ENCODE measurements at regions not wholly inside any gene's neighbourhood (a gene's known extent, or its start where the extent isn't known, plus 50 kb on each side); places are given as distances from the start of the nearest gene placed in this dataset.

DNA sequence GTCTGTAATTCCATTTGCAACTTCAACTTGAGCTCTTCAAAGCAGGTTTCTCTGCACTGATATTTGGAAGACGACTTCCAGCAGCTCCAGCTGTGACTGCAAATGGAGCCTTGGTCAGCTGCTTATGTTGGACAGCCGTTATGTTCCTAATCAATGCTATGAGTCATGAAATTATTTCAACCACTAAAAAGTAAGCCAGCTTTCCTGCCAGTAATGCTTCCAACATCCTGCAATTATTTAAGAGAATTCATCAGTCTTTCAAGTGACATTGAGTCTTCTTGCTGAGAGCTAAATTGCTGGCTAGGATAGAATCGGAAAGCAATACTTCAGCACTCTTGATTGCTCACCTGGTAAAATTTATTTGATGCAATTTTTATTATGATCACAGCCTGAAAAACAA lies 375.7 kb downstream of the MMUT start:
- DNase-seq (ENCODE audit: insufficient read length), result no peak
- FAIRE-seq, result no peak
- TF ChIP-seq TAF1 (IDR thresholded peaks at IDR 0.05; ENCODE audit: borderline replicate concordance, low read depth, low read length), result no peak
- TF ChIP-seq POLR2AphosphoS5 (IDR thresholded peaks at IDR 0.05; ENCODE audit: low read depth, low read length), result no peak
- no peak for TF ChIP-seq POLR2A (IDR thresholded peaks at IDR 0.05; ENCODE audit: low read depth, low read length)

DNA sequence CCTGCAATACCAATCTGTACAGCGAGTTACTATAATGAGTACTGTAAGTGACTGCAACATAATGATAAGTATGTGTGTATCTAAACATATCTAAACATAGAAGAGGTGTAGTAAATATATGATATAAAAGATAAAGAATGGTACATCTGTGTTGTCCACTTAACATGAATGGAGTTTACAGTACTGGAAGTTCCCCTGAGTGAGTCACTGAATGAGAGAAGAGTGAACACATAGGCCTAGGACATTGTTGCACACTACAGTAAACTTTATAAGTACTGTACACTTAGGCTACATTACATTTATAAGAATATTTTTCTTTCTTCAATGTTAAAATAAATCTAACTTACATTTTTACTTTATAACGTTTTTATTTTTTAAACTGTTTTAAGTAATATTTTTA lies 380.4 kb downstream of the MMUT start:
- no peak for DNase-seq (ENCODE audit: insufficient read length)
- no peak for FAIRE-seq
- TF ChIP-seq POLR2A (IDR thresholded peaks at IDR 0.05; ENCODE audit: low read depth, low read length) (no peak), TAF1 (IDR thresholded peaks at IDR 0.05; ENCODE audit: borderline replicate concordance, low read depth, low read length) (no peak), POLR2AphosphoS5 (IDR thresholded peaks at IDR 0.05; ENCODE audit: low read depth, low read length) (no peak)

DNA sequence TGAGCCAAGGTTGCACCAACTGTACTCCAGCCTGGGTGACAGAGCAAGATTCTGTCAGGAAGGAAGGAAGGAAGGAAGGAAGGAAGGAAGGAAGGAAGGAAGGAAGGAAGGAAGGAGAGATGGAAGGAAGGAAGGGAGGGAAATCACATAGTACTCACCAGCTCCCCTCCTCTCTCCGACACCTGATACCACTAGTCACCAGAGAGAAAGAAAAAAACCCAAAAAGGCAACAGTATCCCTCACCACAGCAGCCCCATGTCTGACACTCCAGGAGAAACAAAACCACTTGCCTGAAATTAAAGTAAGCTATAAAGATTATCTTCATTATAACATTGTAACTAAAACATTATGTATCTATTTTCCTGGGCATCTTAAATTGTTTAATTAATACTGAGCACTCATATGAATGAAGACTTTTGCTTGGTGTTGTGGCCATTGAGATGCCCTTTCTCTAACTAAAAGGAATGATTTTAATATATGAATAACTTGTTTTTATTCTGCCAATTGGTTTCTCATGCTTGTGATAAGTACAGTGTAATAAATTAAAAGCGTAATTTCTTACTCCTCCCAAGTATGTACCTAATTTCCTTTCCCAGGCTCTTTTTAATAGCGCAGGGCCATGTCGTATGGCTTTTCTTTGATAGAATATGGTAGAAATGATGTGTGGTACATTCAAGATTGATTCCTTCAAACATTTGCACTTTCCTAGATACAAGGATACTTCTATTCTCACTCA lies 390.0 kb downstream of the MMUT start:
- no peak for TF ChIP-seq POLR2A (IDR thresholded peaks at IDR 0.05; ENCODE audit: low read depth, low read length)
- DNase-seq (ENCODE audit: insufficient read length), result no peak
- FAIRE-seq, result no peak

DNA sequence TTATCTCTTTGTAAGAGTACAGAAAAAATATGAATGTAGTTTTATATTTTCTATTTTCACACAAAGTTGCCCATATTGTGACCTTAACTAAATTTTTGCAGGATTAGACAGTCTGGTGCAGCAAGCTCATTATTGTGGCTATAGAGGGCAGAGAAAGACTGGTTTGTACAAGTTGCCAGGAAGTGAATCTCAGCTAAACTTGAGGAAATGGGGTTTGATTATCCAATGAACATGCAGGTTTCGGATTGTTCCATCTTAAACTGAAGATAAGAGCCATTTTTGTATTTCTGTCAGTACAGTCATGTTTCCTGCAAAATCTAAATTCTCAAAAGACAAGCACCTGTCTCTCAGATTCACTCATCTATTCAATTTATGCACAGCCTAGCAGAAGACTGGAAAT lies 390.9 kb downstream of the MMUT start:
- TF ChIP-seq POLR2AphosphoS5 (IDR thresholded peaks at IDR 0.05; ENCODE audit: low read depth, low read length) (no peak), TAF1 (IDR thresholded peaks at IDR 0.05; ENCODE audit: borderline replicate concordance, low read depth, low read length) (no peak), POLR2A (IDR thresholded peaks at IDR 0.05; ENCODE audit: low read depth, low read length) (no peak)
- FAIRE-seq (no peak), DNase-seq (ENCODE audit: insufficient read length) (no peak)

DNA sequence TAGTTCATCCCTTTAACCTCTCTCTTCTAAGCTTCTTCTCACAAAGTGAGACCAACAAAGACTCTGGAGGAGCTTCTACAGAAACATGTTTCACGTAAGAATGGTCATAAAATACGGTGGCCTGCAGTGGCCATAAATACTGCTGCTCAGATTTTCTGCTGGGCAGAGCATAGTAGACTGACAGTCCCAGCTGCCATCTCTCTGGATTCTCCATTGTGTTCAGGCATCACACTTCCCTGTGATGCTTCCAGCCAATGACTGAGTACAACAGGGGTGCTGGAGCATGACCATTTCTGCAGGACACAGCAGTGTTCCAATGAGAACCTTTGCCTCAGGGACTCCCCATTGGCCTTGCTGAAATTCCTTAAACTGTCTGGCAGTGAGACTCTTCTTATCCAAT lies 392.6 kb downstream of the MMUT start:
- FAIRE-seq, result no peak
- TF ChIP-seq POLR2AphosphoS5 (IDR thresholded peaks at IDR 0.05; ENCODE audit: low read depth, low read length) (no peak), POLR2A (IDR thresholded peaks at IDR 0.05; ENCODE audit: low read depth, low read length) (no peak), TAF1 (IDR thresholded peaks at IDR 0.05; ENCODE audit: borderline replicate concordance, low read depth, low read length) (no peak)

DNA sequence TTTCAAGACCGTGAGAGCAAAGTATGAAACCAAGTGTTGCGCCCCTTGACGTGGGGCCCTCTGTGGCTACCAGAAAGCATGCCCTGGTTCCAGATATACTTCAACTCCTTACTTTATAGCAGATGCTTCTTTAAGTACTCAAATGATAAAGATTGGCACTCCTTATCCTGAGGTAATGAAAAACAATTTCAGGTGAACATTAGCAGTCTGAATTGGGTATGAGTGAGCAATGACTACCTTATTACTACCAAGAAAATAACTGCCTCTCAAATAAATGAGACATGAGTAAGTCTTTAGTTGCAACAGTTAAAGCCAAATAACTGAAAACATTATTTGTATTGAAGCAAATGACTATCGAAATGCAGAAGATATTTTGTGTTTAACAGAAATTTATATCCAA lies 408.7 kb downstream of the MMUT start:
- DNase-seq (ENCODE audit: insufficient read length) (no peak), FAIRE-seq (no peak)
- TF ChIP-seq POLR2A (IDR thresholded peaks at IDR 0.05; ENCODE audit: low read depth, low read length) (no peak), POLR2AphosphoS5 (IDR thresholded peaks at IDR 0.05; ENCODE audit: low read depth, low read length) (no peak), TAF1 (IDR thresholded peaks at IDR 0.05; ENCODE audit: borderline replicate concordance, low read depth, low read length) (no peak)

More for the DNA sequence above, 392.6 kb downstream of the MMUT start:
- no peak for DNase-seq (ENCODE audit: insufficient read length)

DNA sequence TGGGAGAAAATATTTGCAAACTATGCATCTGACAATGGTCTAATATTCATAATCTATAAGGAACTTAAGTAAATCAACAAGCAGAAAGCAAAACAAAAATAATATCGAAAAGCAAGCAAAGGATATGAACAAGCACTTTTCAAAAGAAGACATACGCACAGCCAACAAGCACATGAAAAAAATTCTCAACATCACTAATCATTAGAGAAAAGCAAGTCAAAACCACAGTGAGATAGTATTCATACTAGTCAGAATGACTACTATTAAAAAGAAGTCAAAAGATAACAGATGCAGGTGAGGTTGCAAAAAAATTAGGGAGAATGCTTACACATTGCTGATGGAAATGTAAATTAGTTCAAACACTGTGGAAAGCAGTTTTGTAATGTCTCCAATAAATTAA lies 410.2 kb downstream of the MMUT start:
- FAIRE-seq (no peak), DNase-seq (ENCODE audit: insufficient read length) (no peak)
- no peak for TF ChIP-seq TAF1 (IDR thresholded peaks at IDR 0.05; ENCODE audit: borderline replicate concordance, low read depth, low read length)
- no peak for TF ChIP-seq POLR2A (IDR thresholded peaks at IDR 0.05; ENCODE audit: low read depth, low read length)
- no peak for TF ChIP-seq POLR2AphosphoS5 (IDR thresholded peaks at IDR 0.05; ENCODE audit: low read depth, low read length)

DNA sequence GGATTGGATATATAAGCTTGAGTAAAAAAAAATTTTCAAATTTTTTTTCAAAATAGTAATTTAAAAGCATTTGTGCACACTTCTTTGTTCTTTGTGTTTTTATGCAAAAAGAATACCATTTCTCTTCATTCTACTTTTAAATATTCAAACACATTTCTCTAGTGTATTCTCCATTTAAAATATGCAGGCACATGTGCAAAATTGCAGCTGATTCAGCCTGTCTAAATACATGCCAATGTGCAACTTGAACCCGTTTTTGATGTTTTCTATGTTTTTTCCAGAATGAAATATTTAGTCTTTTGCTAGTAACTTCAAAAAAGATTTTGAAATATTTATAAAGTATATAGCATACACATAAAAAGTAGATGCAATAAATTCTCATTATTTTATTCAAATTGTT lies 411.8 kb downstream of the MMUT start:
- no peak for FAIRE-seq
- TF ChIP-seq POLR2AphosphoS5 (IDR thresholded peaks at IDR 0.05; ENCODE audit: low read depth, low read length) (no peak), TAF1 (IDR thresholded peaks at IDR 0.05; ENCODE audit: borderline replicate concordance, low read depth, low read length) (no peak), POLR2A (IDR thresholded peaks at IDR 0.05; ENCODE audit: low read depth, low read length) (no peak)
- DNase-seq (ENCODE audit: insufficient read length), result no peak

DNA sequence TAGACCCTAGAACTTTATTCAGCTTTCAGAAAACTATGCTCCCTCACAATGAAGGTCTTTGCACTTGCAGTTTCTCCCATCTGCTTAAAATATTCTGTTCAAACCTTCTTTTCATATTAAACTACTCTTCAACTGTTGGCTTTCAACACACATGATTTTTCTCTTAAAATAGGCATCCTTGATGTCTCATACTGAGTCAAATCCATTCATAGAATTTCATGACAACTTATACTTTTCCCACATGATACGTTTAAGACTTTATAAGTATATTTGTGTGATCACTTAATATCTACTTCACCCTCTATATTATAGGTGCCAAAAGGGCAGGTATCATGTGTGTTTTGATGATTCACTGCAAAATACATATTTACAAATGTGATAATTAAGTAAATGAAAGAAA lies 412.5 kb downstream of the MMUT start:
- no peak for DNase-seq (ENCODE audit: insufficient read length)
- no peak for TF ChIP-seq POLR2AphosphoS5 (IDR thresholded peaks at IDR 0.05; ENCODE audit: low read depth, low read length)
- no peak for FAIRE-seq

DNA sequence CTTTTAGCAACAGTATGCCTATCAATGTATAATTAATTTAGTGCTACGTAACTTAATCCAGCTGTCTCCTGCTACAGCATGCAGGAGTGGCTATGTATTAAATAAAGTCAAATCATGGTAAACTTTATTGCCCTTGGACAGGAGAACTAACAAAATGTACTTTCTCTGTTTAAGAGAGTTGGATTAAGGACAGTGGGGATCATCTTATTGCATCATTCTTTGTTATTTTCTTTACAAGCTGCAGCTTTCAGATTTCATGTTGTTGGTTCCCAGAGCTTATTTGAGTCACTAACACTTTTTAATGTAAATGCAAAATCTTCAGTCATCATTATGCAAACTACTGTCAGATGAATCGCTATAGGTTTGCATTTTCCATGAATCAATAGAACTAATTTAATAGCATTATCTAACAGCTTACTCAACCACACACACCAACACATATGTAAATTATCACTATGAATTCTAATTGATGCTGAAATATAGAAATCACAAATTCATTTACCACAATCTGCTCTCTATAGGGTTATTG lies 424.7 kb downstream of the MMUT start:
- DNase-seq (ENCODE audit: insufficient read length), result no peak
- no peak for FAIRE-seq
- TF ChIP-seq POLR2AphosphoS5 (IDR thresholded peaks at IDR 0.05; ENCODE audit: low read depth, low read length) (no peak), POLR2A (IDR thresholded peaks at IDR 0.05; ENCODE audit: low read depth, low read length) (no peak), TAF1 (IDR thresholded peaks at IDR 0.05; ENCODE audit: borderline replicate concordance, low read depth, low read length) (no peak)

DNA sequence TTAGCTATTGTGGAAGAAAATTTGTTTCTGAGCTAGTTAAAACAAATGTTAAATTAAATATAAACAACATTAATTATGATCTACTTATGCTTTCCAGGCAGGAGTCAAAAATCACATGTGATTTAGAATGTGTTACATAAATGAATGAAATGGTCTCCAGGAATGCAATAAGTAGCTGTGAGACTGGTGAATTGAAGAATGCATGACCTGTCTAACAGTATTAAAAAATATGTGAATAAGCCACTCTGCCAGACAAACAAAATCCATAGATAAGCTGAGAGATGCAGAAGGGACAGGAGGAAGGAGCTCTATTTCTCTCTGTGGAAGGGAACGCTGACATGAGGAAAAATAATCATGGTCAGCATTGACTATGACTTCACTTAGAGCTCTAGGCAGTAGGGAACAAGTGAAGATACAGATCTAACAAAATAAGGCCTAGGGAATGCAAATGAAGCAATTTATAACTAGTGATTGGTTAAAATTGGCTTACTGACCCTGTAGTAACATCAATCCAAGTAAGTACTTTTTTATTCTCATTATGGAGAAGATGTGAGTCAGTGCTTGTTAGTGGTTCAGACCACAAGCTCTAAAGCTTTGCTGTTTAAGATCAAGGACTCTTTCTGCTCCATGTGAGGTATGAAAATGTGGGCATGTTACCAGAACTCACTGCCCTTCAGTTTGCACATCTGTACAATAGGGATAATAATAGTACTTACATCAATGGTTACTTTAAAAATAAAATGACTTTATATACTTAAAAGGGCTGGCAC lies 432.6 kb downstream of the MMUT start:
- DNase-seq (ENCODE audit: insufficient read length) (no peak), FAIRE-seq (no peak)
- TF ChIP-seq POLR2A (IDR thresholded peaks at IDR 0.05; ENCODE audit: low read depth, low read length) (no peak), POLR2AphosphoS5 (IDR thresholded peaks at IDR 0.05; ENCODE audit: low read depth, low read length) (no peak), TAF1 (IDR thresholded peaks at IDR 0.05; ENCODE audit: borderline replicate concordance, low read depth, low read length) (no peak)

DNA sequence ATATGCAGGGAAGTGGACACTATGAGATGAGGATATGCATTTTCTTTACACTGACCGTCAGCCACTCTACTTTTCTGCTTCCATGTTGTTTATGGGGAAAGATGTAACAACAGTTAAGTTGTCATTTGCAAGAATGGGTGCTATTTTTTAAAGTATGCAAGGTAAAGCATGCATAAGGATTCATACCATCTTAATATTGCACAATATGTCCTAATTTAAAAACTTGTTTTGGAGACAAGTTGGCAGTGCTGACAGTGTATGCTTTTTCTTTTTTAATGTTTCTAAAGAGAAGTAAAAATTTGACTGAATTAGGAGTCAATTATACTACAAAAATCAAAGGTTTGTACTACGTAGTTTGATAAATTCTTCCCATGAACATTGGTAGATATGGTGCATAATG lies 435.4 kb downstream of the MMUT start:
- DNase-seq (ENCODE audit: insufficient read length), result no peak
- TF ChIP-seq TAF1 (IDR thresholded peaks at IDR 0.05; ENCODE audit: borderline replicate concordance, low read depth, low read length) (no peak), POLR2AphosphoS5 (IDR thresholded peaks at IDR 0.05; ENCODE audit: low read depth, low read length) (no peak), POLR2A (IDR thresholded peaks at IDR 0.05; ENCODE audit: low read depth, low read length) (no peak)
- FAIRE-seq, result no peak
